GM12878 (cell line): ENCODE measurements at regions not wholly inside any gene's neighbourhood (a gene's known extent, or its start where the extent isn't known, plus 50 kb on each side); places are given as distances from the start of the nearest gene placed in this dataset.

Source experiments
- CHD1 ChIP-seq: IDR thresholded peaks from 2 replicates; pipeline ENCODE4 v1.6.1; 2012; ENCODE audit warnings: low read depth, low read length, improper control_type of control experiment
- CHD4 ChIP-seq: fragments of 200-600 bp; sonication (generic); IDR thresholded peaks from 2 replicates; pipeline ENCODE4 v1.6.1; 2016; ENCODE audit warnings: mild to moderate bottlenecking
- EP300 ChIP-seq, 2 experiments: fragments of 150-350 bp in 1 of 2; IDR thresholded peaks; 2 replicates each; pipeline ENCODE4 v1.6.1; 2011 to 2012; ENCODE audit warnings: low read depth in 2 of 2, low read length in 2 of 2, borderline replicate concordance in 1 of 2, improper control_type of control experiment in 1 of 2, inconsistent platforms in 1 of 2; ENCODE audit not compliant: control insufficient read depth in 1 of 2
- ESRRA ChIP-seq: IDR thresholded peaks from 2 replicates; pipeline ENCODE4 v1.6.1; 2012; ENCODE audit warnings: mild to moderate bottlenecking, low read length, improper control_type of control experiment
- EZH2 ChIP-seq: IDR thresholded peaks from 2 replicates; pipeline ENCODE4 v1.6.1; 2012; ENCODE audit warnings: low read depth, mild to moderate bottlenecking, control low read depth, inconsistent platforms, low read length, borderline replicate concordance; ENCODE audit not compliant: control insufficient read depth
- GABPA ChIP-seq: IDR thresholded peaks from 2 replicates; pipeline ENCODE4 v1.6.1; 2014; ENCODE audit warnings: antibody characterized with exemption, low read depth, mild to moderate bottlenecking, inconsistent platforms
- JUNB ChIP-seq: IDR thresholded peaks from 2 replicates; pipeline ENCODE4 v1.6.1; 2016; ENCODE audit warnings: antibody characterized with exemption, mild to moderate bottlenecking
- MTA2 ChIP-seq: fragments of 450-650 bp; IDR thresholded peaks from 2 replicates; pipeline ENCODE4 v1.6.1; 2016; ENCODE audit warnings: low read depth, mild to moderate bottlenecking, moderate library complexity
- NFYB ChIP-seq: IDR thresholded peaks from 2 replicates; pipeline ENCODE4 v1.6.1; 2011; ENCODE audit warnings: low read depth, mild to moderate bottlenecking, low read length, improper control_type of control experiment, moderate library complexity; ENCODE audit not compliant: insufficient read depth
- PAX5 ChIP-seq: IDR thresholded peaks from 2 replicates; pipeline ENCODE4 v1.6.1; 2011; ENCODE audit warnings: low read depth, low read length, borderline replicate concordance
- PAX8 ChIP-seq: fragments of 450-650 bp; IDR thresholded peaks from 2 replicates; pipeline ENCODE4 v1.6.1; 2017; ENCODE audit warnings: mild to moderate bottlenecking, moderate library complexity
- POLR2A ChIP-seq: IDR thresholded peaks from 2 replicates; pipeline ENCODE4 v1.6.1; 2011; ENCODE audit warnings: low read depth, mild to moderate bottlenecking, low read length
- RUNX3 ChIP-seq: IDR thresholded peaks from 2 replicates; pipeline ENCODE4 v1.6.1; 2012; ENCODE audit warnings: low read length, inconsistent platforms
- SP1 ChIP-seq: IDR thresholded peaks from one replicate; pipeline ENCODE4 v1.6.1; 2011; ENCODE audit warnings: low read depth, low read length
- SPI1 ChIP-seq: IDR thresholded peaks from 2 replicates; pipeline ENCODE4 v1.6.1; 2011; ENCODE audit warnings: low read depth, mild to moderate bottlenecking, low read length, moderate library complexity, borderline replicate concordance; ENCODE audit not compliant: insufficient read depth
- SREBF2 ChIP-seq: IDR thresholded peaks from 2 replicates; pipeline ENCODE4 v1.6.1; 2012; ENCODE audit warnings: mild to moderate bottlenecking, low read length
- STAT1 ChIP-seq: fragments of 450-650 bp; conservative IDR thresholded peaks from 2 replicates; pipeline ENCODE4 v1.6.1; 2014; ENCODE audit warnings: antibody characterized with exemption, mild to moderate bottlenecking
- TAF1 ChIP-seq: IDR thresholded peaks from 2 replicates; pipeline ENCODE4 v1.6.1; 2011; ENCODE audit warnings: mild to moderate bottlenecking, low read depth, low read length, borderline replicate concordance
- ZNF24 ChIP-seq: fragments of 450-650 bp; IDR thresholded peaks from 2 replicates; pipeline ENCODE4 v1.6.1; 2017; ENCODE audit warnings: antibody characterized with exemption, mild to moderate bottlenecking
- ZSCAN29 ChIP-seq: fragments of 450-650 bp; IDR thresholded peaks from 2 replicates; pipeline ENCODE4 v1.6.1; 2017; ENCODE audit warnings: mild to moderate bottlenecking, moderate library complexity
- TF ChIP-seq, protein P1 (sequence below): IDR thresholded peaks from 2 replicates; pipeline ENCODE4 v1.6.1; 2011; ENCODE audit warnings: mild to moderate bottlenecking, low read depth, low read length, moderate library complexity; ENCODE audit not compliant: insufficient replicate concordance
- TF ChIP-seq, protein P2 (sequence below): fragments of 450-650 bp; IDR thresholded peaks from 2 replicates; pipeline ENCODE4 v1.6.1; 2016; ENCODE audit warnings: mild to moderate bottlenecking, moderate library complexity, borderline replicate concordance
- TF ChIP-seq, protein P3 (sequence below): fragments of 450-650 bp; IDR thresholded peaks from 2 replicates; pipeline ENCODE4 v1.6.1; 2016; ENCODE audit warnings: mild to moderate bottlenecking
- TF ChIP-seq, protein P4 (sequence below): fragments of 450-650 bp; IDR thresholded peaks from 2 replicates; pipeline ENCODE4 v1.6.1; 2017; ENCODE audit warnings: borderline replicate concordance

DNA sequence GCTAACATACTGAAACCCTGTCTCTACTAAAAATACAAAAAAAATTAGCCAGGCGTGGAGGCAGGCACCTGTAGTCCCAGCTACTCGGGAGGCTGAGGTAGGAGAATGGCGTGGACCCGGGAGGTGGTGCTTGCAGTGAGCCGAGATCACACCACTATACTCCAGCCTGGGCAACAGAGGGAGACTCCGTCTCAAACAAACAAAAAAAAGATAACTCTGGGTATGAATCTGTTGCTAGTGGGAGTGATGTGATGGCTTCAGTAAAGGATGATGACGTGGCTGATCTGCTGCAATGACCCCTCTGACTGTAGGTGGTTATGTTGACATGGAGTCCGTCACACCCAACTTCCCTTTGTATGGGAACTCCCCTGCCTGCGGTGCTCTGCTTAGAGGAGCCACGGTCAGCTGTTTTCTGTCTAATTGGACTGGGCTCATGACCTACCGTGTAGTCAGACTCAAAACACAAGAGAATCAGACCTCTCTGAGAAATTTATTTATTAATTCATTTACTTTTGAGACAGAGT, 59.1 kb upstream of the MED13L start (continued):
- TF ChIP-seq, protein P1, sequence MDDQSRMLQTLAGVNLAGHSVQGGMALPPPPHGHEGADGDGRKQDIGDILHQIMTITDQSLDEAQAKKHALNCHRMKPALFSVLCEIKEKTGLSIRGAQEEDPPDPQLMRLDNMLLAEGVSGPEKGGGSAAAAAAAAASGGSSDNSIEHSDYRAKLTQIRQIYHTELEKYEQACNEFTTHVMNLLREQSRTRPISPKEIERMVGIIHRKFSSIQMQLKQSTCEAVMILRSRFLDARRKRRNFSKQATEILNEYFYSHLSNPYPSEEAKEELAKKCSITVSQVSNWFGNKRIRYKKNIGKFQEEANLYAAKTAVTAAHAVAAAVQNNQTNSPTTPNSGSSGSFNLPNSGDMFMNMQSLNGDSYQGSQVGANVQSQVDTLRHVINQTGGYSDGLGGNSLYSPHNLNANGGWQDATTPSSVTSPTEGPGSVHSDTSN, result no peak
- no peak for TF ChIP-seq NFYB
- TF ChIP-seq RUNX3, result peak; percentile 77
- TF ChIP-seq EZH2, result no peak
- no peak for TF ChIP-seq ZSCAN29
- peak; percentile 47 for TF ChIP-seq JUNB
- TF ChIP-seq STAT1, result no peak
- TF ChIP-seq ZNF24, result no peak
- no peak for TF ChIP-seq CHD1
- no peak for TF ChIP-seq TAF1
- no peak for TF ChIP-seq SP1
- no peak for TF ChIP-seq PAX8
- no peak for TF ChIP-seq SREBF2
- TF ChIP-seq MTA2, result peak; percentile 73
- no peak for TF ChIP-seq CHD4
- TF ChIP-seq GABPA, result 0 out of 2 replicates have a peak, but pooled peaks have one; percentile 30
- peak in 1 of 2 experiments; percentile 43; a peak in 1 of 4 replicates for TF ChIP-seq EP300 (IDR thresholded peaks at IDR 0.05; ENCODE audit: borderline replicate concordance in 1 of 2, control insufficient read depth in 1 of 2, low read depth in 2 of 2, low read length in 2 of 2)
- TF ChIP-seq ESRRA, result no peak
- peak; percentile 38; the same call in 1 of the 2 replicates for TF ChIP-seq SPI1
- peak; percentile 86 for TF ChIP-seq PAX5
- TF ChIP-seq, protein P2, sequence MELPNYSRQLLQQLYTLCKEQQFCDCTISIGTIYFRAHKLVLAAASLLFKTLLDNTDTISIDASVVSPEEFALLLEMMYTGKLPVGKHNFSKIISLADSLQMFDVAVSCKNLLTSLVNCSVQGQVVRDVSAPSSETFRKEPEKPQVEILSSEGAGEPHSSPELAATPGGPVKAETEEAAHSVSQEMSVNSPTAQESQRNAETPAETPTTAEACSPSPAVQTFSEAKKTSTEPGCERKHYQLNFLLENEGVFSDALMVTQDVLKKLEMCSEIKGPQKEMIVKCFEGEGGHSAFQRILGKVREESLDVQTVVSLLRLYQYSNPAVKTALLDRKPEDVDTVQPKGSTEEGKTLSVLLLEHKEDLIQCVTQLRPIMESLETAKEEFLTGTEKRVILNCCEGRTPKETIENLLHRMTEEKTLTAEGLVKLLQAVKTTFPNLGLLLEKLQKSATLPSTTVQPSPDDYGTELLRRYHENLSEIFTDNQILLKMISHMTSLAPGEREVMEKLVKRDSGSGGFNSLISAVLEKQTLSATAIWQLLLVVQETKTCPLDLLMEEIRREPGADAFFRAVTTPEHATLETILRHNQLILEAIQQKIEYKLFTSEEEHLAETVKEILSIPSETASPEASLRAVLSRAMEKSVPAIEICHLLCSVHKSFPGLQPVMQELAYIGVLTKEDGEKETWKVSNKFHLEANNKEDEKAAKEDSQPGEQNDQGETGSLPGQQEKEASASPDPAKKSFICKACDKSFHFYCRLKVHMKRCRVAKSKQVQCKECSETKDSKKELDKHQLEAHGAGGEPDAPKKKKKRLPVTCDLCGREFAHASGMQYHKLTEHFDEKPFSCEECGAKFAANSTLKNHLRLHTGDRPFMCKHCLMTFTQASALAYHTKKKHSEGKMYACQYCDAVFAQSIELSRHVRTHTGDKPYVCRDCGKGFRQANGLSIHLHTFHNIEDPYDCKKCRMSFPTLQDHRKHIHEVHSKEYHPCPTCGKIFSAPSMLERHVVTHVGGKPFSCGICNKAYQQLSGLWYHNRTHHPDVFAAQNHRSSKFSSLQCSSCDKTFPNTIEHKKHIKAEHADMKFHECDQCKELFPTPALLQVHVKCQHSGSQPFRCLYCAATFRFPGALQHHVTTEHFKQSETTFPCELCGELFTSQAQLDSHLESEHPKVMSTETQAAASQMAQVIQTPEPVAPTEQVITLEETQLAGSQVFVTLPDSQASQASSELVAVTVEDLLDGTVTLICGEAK, result no peak
- TF ChIP-seq, protein P3, sequence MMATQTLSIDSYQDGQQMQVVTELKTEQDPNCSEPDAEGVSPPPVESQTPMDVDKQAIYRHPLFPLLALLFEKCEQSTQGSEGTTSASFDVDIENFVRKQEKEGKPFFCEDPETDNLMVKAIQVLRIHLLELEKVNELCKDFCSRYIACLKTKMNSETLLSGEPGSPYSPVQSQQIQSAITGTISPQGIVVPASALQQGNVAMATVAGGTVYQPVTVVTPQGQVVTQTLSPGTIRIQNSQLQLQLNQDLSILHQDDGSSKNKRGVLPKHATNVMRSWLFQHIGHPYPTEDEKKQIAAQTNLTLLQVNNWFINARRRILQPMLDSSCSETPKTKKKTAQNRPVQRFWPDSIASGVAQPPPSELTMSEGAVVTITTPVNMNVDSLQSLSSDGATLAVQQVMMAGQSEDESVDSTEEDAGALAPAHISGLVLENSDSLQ, result peak; percentile 59; the same call in 1 of the 2 replicates
- TF ChIP-seq, protein P4, sequence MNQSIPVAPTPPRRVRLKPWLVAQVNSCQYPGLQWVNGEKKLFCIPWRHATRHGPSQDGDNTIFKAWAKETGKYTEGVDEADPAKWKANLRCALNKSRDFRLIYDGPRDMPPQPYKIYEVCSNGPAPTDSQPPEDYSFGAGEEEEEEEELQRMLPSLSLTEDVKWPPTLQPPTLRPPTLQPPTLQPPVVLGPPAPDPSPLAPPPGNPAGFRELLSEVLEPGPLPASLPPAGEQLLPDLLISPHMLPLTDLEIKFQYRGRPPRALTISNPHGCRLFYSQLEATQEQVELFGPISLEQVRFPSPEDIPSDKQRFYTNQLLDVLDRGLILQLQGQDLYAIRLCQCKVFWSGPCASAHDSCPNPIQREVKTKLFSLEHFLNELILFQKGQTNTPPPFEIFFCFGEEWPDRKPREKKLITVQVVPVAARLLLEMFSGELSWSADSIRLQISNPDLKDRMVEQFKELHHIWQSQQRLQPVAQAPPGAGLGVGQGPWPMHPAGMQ, result no peak
- no peak for TF ChIP-seq POLR2A
